NCI-H187 (cell line): ENCODE measurements at regions not wholly inside any gene's neighbourhood (a gene's known extent, or its start where the extent isn't known, plus 50 kb on each side); places are given as distances from the start of the nearest gene placed in this dataset.
"Not testable (repeated sequence)": the region's sequence is repeated elsewhere in the genome, so short reads cannot be mapped to it uniquely, and the experiment has no call there.

ENCODE experiments used
- DNase-seq, 2 experiments: peaks; one replicate each; lab custom pipeline; 2025; lab: John Stamatoyannopoulos, UW

GRCh38 chr6:115064680-115065079, 721.9 kb upstream of the HS3ST5 start:
- DNase-seq: no peak

GRCh38 chr6:115060581-115060980, 717.8 kb upstream of the HS3ST5 start:
- no peak for DNase-seq

GRCh38 chr6:115058414-115059211, 715.8 kb upstream of the HS3ST5 start:
- DNase-seq: no peak

GRCh38 chr6:115055579-115055978, 712.8 kb upstream of the HS3ST5 start:
- no peak for DNase-seq

- not testable (repeated sequence) for DNase-seq
Observed at GRCh38 chr6:115054242-115054641, 711.4 kb upstream of the HS3ST5 start.

- DNase-seq: no peak
Observed at GRCh38 chr6:115053169-115053860, 710.5 kb upstream of the HS3ST5 start.

GRCh38 chr6:115016593-115016992, 673.8 kb upstream of the HS3ST5 start:
- no peak for DNase-seq

- no peak for DNase-seq
Observed at GRCh38 chr6:115004982-115005381, 662.2 kb upstream of the HS3ST5 start.

GRCh38 chr6:115004204-115004603, 661.4 kb upstream of the HS3ST5 start:
- no peak for DNase-seq

GRCh38 chr6:115001731-115002350, 659.0 kb upstream of the HS3ST5 start:
- no peak for DNase-seq

GRCh38 chr6:115000736-115001135, 657.9 kb upstream of the HS3ST5 start:
- DNase-seq: no peak

GRCh38 chr6:114998492-114998891, 655.7 kb upstream of the HS3ST5 start:
- DNase-seq: no peak

GRCh38 chr6:114997813-114998292, 655.0 kb upstream of the HS3ST5 start:
- no peak for DNase-seq

- DNase-seq: no peak
Observed at GRCh38 chr6:114995526-114995925, 652.7 kb upstream of the HS3ST5 start.

GRCh38 chr6:114989279-114989964, 646.6 kb upstream of the HS3ST5 start:
- DNase-seq: no peak

GRCh38 chr6:114987281-114987680, 644.5 kb upstream of the HS3ST5 start:
- no peak for DNase-seq

GRCh38 chr6:114955363-114955762, 612.5 kb upstream of the HS3ST5 start:
- DNase-seq: no peak

- DNase-seq: no peak
Observed at GRCh38 chr6:114952229-114952628, 609.4 kb upstream of the HS3ST5 start.

- DNase-seq: no peak
Observed at GRCh38 chr6:114945392-114945791, 602.6 kb upstream of the HS3ST5 start.

- DNase-seq: peak; percentile 12
Observed at GRCh38 chr6:114941078-114941477, 598.3 kb upstream of the HS3ST5 start.

- DNase-seq: no peak
Observed at GRCh38 chr6:114940181-114940580, 597.4 kb upstream of the HS3ST5 start.

- no peak for DNase-seq
Observed at GRCh38 chr6:114939630-114940029, 596.8 kb upstream of the HS3ST5 start.
